Spleen (tissue), 11 donors: ENCODE measurements at regions not wholly inside any gene's neighbourhood (a gene's known extent, or its start where the extent isn't known, plus 50 kb on each side); places are given as distances from the start of the nearest gene placed in this dataset.

Experiments
- DNase-seq: peaks from one replicate; pipeline ENCODE4 v3.0.0-alpha.2; 2020
- H3K27ac ChIP-seq, 8 donors: fragments of 200-600 bp; sonication (generic) in 7 of 8; 1 replicate in 4 of 8; 2 replicates in 4 of 8; pipeline versions ENCODE4 v1.5.0 to v1.8.0; 2016 to 2021; ENCODE audit warnings: inconsistent platforms in 4 of 8, mild to moderate bottlenecking in 4 of 8, moderate library complexity in 1 of 8
- H3K27me3 ChIP-seq, 7 donors: fragments of 200-600 bp; sonication (generic) in 6 of 7; replicated peaks in 1 of 7; 1 replicate in 4 of 7; 2 replicates in 3 of 7; pipeline versions ENCODE4 v1.5.0 to v1.8.0; 2016 to 2021; ENCODE audit warnings: inconsistent platforms in 3 of 7, mild to moderate bottlenecking in 1 of 7
- H3K36me3 ChIP-seq, 6 donors: fragments of 200-600 bp; sonication (generic) in 5 of 6; 1 replicate in 4 of 6; 2 replicates in 2 of 6; pipeline versions ENCODE4 v1.5.0 to v1.8.0; 2016 to 2021; ENCODE audit warnings: inconsistent platforms in 2 of 6
- H3K4me1 ChIP-seq, 6 donors: fragments of 200-600 bp; sonication (generic) in 5 of 6; 1 replicate in 3 of 6; 2 replicates in 3 of 6; pipeline versions ENCODE4 v1.5.0 to v1.8.0; 2016 to 2021; ENCODE audit warnings: inconsistent platforms in 3 of 6
- H3K4me3 ChIP-seq, 8 donors: fragments of 200-600 bp; sonication (generic) in 7 of 8; 1 replicate in 4 of 8; 2 replicates in 4 of 8; pipeline versions ENCODE4 v1.5.0 to v1.8.0; 2016 to 2021; ENCODE audit warnings: inconsistent platforms in 4 of 8, mild to moderate bottlenecking in 4 of 8, moderate library complexity in 2 of 8
- H3K9me3 ChIP-seq, 8 donors: fragments of 200-600 bp; sonication (generic) in 7 of 8; 1 replicate in 4 of 8; 2 replicates in 4 of 8; pipeline versions ENCODE4 v1.5.0 to v1.8.0; 2016 to 2021; ENCODE audit warnings: inconsistent platforms in 4 of 8
- CTCF ChIP-seq, 11 experiments: fragments of 200-600 bp in 7 of 11; fragments of 450-650 bp in 4 of 11; sonication (generic) in 4 of 11; IDR thresholded peaks in 8 of 11; conservative IDR thresholded peaks in 3 of 11; 1 replicate in 7 of 11; 2 replicates in 4 of 11; pipeline versions ENCODE4 v1.4.0 to v1.8.0; 2016 to 2021; ENCODE audit warnings: antibody characterized with exemption in 11 of 11, inconsistent platforms in 4 of 11, mild to moderate bottlenecking in 1 of 11
- POLR2A ChIP-seq, 3 donors: fragments of 450-650 bp; IDR thresholded peaks; one replicate each; pipeline ENCODE4 v1.5.1; 2017; ENCODE audit warnings: antibody characterized with exemption in 3 of 3, mild to moderate bottlenecking in 1 of 3
- POLR2AphosphoS5 ChIP-seq, 3 donors: sonication (generic); formaldehyde crosslinking; IDR thresholded peaks; one replicate each; pipeline ENCODE4 v1.5.1; 2017; ENCODE audit warnings: antibody characterized with exemption in 3 of 3
- WGBS, 5 donors: extraction: QIAGEN DNeasy Blood & Tissue Kit in 3 of 5; methylation state at CpG; one replicate each; pipeline versions ENCODE4 v1.1.5 to v1.1.7; 2013 to 2018; 5-methylcytosine and 5-hydroxymethylcytosine counted together
- intact Hi-C: fragments of 100-400 bp; cut with DNase I; formaldehyde crosslinking; loops from one replicate; pipeline ENCODE4 v1.15.0; 2023; ENCODE audit warnings: low total_unique reads
- donor health status: healthy with polysubstance abuse.
- donor health status: DM: no; HTN: no; CAD: no; lungs with moderate emphysema.
- donor health status: DM: no; HTN: no; CAD: no.
- donor health status: Bipolar disorder and iron deficiency.
- donor health status: healthy.
- donor health status: DM: no; HTN: no; CAD: no.
- donor health status: DM: yes; HTN: yes; CAD: no.

- intact Hi-C loops: no loop called here
Observed at GRCh38 chr3:106327696-106328025, 458.8 kb upstream of the CBLB start.

GRCh38 chr3:106328224-106328623 lies 459.4 kb upstream of the CBLB start:
- TF ChIP-seq POLR2A (IDR thresholded peaks at IDR 0.05): no peak
- no peak for TF ChIP-seq CTCF (IDR thresholded peaks at IDR 0.05 in 8 of 11, conservative IDR thresholded peaks at IDR 0.05 in 3 of 11)
- no peak for TF ChIP-seq POLR2AphosphoS5 (IDR thresholded peaks at IDR 0.05)
- WGBS, 5 donors: 88 to 95% (median 92%) methylated on average over 2 of the region's 2 CpGs
- no peak overlapping the region for H3K4me3 ChIP-seq
- no peak overlapping the region for H3K27ac ChIP-seq
- peaks cover 0 to 23% (median 20%) of the 10 kb centered on the region in 8 donors for H3K9me3 ChIP-seq
- H3K36me3 ChIP-seq: no peaks in the 10 kb centered on the region
- no peaks in the 10 kb centered on the region for H3K27me3 ChIP-seq
- intact Hi-C loops: no loop called here
- H3K4me1 ChIP-seq: no peaks in the 10 kb centered on the region
- DNase-seq: no peak

More at GRCh38 chr3:106327696-106328025, 458.8 kb upstream of the CBLB start:
- no peaks in the 10 kb centered on the region for H3K27me3 ChIP-seq
- 90 to 97% (median 92%) methylated on average over 1 of the region's 1 CpG for WGBS, 5 donors
- peaks cover 0 to 23% (median 21%) of the 10 kb centered on the region in 8 donors for H3K9me3 ChIP-seq
- H3K4me1 ChIP-seq: no peaks in the 10 kb centered on the region
- no peak overlapping the region for H3K4me3 ChIP-seq
- no peak for DNase-seq
- no peak for TF ChIP-seq CTCF (IDR thresholded peaks at IDR 0.05 in 8 of 11, conservative IDR thresholded peaks at IDR 0.05 in 3 of 11)
- no peak for TF ChIP-seq POLR2A (IDR thresholded peaks at IDR 0.05)
- TF ChIP-seq POLR2AphosphoS5 (IDR thresholded peaks at IDR 0.05): no peak
- no peaks in the 10 kb centered on the region for H3K36me3 ChIP-seq
- H3K27ac ChIP-seq: no peak overlapping the region

GRCh38 chr3:106329521-106329920 lies 460.7 kb upstream of the CBLB start:
- Histone ChIP-seq H3K9me3 (peaks cover 0 to 10% (median 8%) of the 10 kb centered on the region in 8 donors), H3K27me3 (no peaks in the 10 kb centered on the region), H3K4me3 (no peak overlapping the region), H3K4me1 (peaks cover 0 to 10% (median 4%) of the 10 kb centered on the region in 6 donors), H3K36me3 (no peaks in the 10 kb centered on the region), H3K27ac (no peak overlapping the region)
- intact Hi-C loops: no loop called here
- TF ChIP-seq POLR2AphosphoS5 (IDR thresholded peaks at IDR 0.05) (no peak), CTCF (IDR thresholded peaks at IDR 0.05 in 8 of 11, conservative IDR thresholded peaks at IDR 0.05 in 3 of 11) (no peak), POLR2A (IDR thresholded peaks at IDR 0.05) (no peak)
- 80 to 88% (median 87%) methylated on average over 3 of the region's 3 CpGs for WGBS, 5 donors
- no peak for DNase-seq

GRCh38 chr3:106331636-106332035 lies 462.8 kb upstream of the CBLB start:
- TF ChIP-seq CTCF (IDR thresholded peaks at IDR 0.05 in 8 of 11, conservative IDR thresholded peaks at IDR 0.05 in 3 of 11) (no peak), POLR2A (IDR thresholded peaks at IDR 0.05) (no peak)
- H3K9me3 ChIP-seq: no peaks in the 10 kb centered on the region

More at GRCh38 chr3:106331636-106332035, 462.8 kb upstream of the CBLB start:
- Histone ChIP-seq H3K27ac (no peak overlapping the region), H3K36me3 (no peaks in the 10 kb centered on the region), H3K4me3 (no peak overlapping the region), H3K4me1 (peaks cover 0 to 14% (median 5%) of the 10 kb centered on the region in 6 donors), H3K27me3 (no peaks in the 10 kb centered on the region)
- no peak for DNase-seq
- intact Hi-C loops: no loop called here
